SK-N-SH (cell line): ENCODE measurements at regions not wholly inside any gene's neighbourhood (a gene's known extent, or its start where the extent isn't known, plus 50 kb on each side); places are given as distances from the start of the nearest gene placed in this dataset.

Experiments
- CHD2 ChIP-seq: fragments of 150-350 bp; IDR thresholded peaks from 2 replicates; pipeline ENCODE4 v1.6.1; 2018; ENCODE audit warnings: low read length; ENCODE audit not compliant: partially characterized antibody
- CTCF ChIP-seq: fragments of 200-600 bp; sonication (generic); IDR thresholded peaks from 2 replicates; pipeline ENCODE4 v1.6.1; 2017; ENCODE audit warnings: antibody characterized with exemption, mild to moderate bottlenecking, moderate library complexity
- IRF3 ChIP-seq: fragments of 150-350 bp; IDR thresholded peaks from 2 replicates; pipeline ENCODE4 v1.6.1; 2016; ENCODE audit warnings: mild to moderate bottlenecking, low read depth, low read length
- JUND ChIP-seq: IDR thresholded peaks from 2 replicates; pipeline ENCODE4 v1.4.0; 2012
- MAX ChIP-seq: IDR thresholded peaks from 2 replicates; pipeline ENCODE4 v1.4.0; 2012; ENCODE audit warnings: low read depth
- MXI1 ChIP-seq: IDR thresholded peaks from 2 replicates; pipeline ENCODE4 v1.6.1; 2012; ENCODE audit warnings: mild to moderate bottlenecking, low read depth, low read length, improper control_type of control experiment
- NRF1 ChIP-seq: IDR thresholded peaks from 2 replicates; pipeline ENCODE4 v1.6.1; 2012; ENCODE audit warnings: low read depth, mild to moderate bottlenecking, low read length
- PBX3 ChIP-seq: IDR thresholded peaks from 2 replicates; pipeline ENCODE4; 2012
- POLR2AphosphoS5 ChIP-seq: IDR thresholded peaks from 2 replicates; pipeline ENCODE4 v1.6.1; 2012; ENCODE audit warnings: low read depth, low read length
- SMC3 ChIP-seq: IDR thresholded peaks from 2 replicates; pipeline ENCODE4 v1.6.1; 2012; ENCODE audit warnings: low read depth, low read length, improper control_type of control experiment
- TCF12 ChIP-seq: IDR thresholded peaks from 2 replicates; pipeline ENCODE4 v1.4.0; 2012

- TF ChIP-seq CTCF (no peak), POLR2AphosphoS5 (no peak), IRF3 (no peak), NRF1 (no peak), TCF12 (no peak), PBX3 (no peak), CHD2 (no peak), SMC3 (no peak), MAX (no peak), MXI1 (no peak), JUND (no peak)
Measured at GRCh38 chr12:86719381-86719780, 463.2 kb upstream of the MGAT4C start.
